ENCODE measurements at regions not wholly inside any gene's neighbourhood (a gene's known extent, or its start where the extent isn't known, plus 50 kb on each side); places are given as distances from the start of the nearest gene placed in this dataset.

DNA sequence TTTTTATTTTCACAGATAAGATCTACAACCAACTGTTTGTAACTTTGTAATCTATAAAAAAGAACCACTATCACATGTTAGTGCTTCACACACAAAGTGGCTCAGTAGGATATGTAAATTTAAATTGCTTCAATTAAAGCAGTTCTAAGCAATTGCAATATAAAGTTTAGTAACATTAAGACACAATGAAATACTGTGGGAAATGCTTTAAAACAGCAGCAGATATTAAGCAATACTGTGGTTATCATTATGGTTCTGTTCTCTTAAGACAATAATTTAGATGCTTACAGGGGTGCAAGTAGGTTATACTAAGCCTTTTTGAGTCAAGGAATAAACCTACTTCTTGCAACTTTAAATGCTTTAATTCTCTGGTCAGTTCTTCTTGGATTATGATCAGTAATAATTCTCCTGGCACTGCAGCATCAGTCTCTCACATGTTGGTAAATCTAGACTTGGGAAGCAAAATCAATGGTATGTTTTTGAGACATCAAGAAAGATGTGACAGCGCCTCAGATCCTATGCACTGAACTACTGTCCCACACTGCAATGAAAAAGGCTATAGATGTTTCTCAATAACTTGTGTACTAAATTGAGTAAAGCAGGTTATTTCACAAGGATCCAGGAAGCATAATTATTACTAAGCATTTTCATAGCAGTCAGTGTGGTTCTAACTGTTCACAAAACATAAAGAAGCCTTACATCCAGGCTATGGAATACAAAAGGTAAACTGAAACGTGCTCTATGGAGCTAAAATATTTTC lies 338.7 kb upstream of the PDE4D start:
- H4K20me1 ChIP-seq (ENCODE audit: insufficient read depth, low read length), result no peaks in the 10 kb centered on the region
- no peaks in the 10 kb centered on the region for H3K9me3 ChIP-seq (ENCODE audit: low read length)
- H3K4me2 ChIP-seq (ENCODE audit: low read depth, low read length), result no peak overlapping the region
- FAIRE-seq, result no peak
- CTCF ChIA-PET (ENCODE audit: low intra/inter-chr PET ratio, low total read pairs), result no interaction called here
- H3K9ac ChIP-seq (ENCODE audit: insufficient read depth, low read depth, low read length), result no peak overlapping the region
- WGBS (ENCODE audit: low lambda C conversion rate), result 68% methylated on average over 2 of the region's 2 CpGs
- no peak overlapping the region for H3K27ac ChIP-seq (ENCODE audit: extremely low read length, insufficient read depth, low read length)
- no TSS peak for BruUV-seq (replicated peaks)
- no peak overlapping the region for H2AFZ ChIP-seq (ENCODE audit: low read length)
- in situ Hi-C loops (cut with HindIII; ENCODE audit: extremely low pct_ligation_motif_present, low pct_unique_long_range_greater_than_20kb) (no loop called here), intact Hi-C loops (cut with micrococcal nuclease; ENCODE audit: unreplicated experiment) (no loop called here)
- no peak for DNase-seq (ENCODE audit: low spot score)
- H3K4me1 ChIP-seq (ENCODE audit: insufficient read depth, low read length), result peaks cover 5% of the 10 kb centered on the region; the same call in 1 of the 2 replicates
- H3K27me3 ChIP-seq (ENCODE audit: control insufficient read depth in 1 of 2, insufficient read depth in 2 of 2, low read length in 2 of 2), result no peaks in the 10 kb centered on the region
- TF ChIP-seq ZNF713 (CRISPR knock-in tag; IDR thresholded peaks at IDR 0.05) (no peak), ZNF274 (CRISPR knock-in tag; IDR thresholded peaks at IDR 0.05) (no peak)
- no peaks in the 10 kb centered on the region for H3K36me3 ChIP-seq (replicated peaks in 1 of 2; ENCODE audit: control insufficient read depth in 1 of 2, insufficient read depth in 2 of 2, low read length in 2 of 2)
- H3K79me2 ChIP-seq (ENCODE audit: insufficient read depth, low read length), result no peaks in the 10 kb centered on the region
- POLR2A ChIA-PET, result no interaction called here
- H3K4me3 ChIP-seq (replicated peaks in 1 of 3; ENCODE audit: insufficient read depth in 1 of 3, low read depth in 2 of 3, low read length in 3 of 3), result no peak overlapping the region
- ATAC-seq, result no peak

DNA sequence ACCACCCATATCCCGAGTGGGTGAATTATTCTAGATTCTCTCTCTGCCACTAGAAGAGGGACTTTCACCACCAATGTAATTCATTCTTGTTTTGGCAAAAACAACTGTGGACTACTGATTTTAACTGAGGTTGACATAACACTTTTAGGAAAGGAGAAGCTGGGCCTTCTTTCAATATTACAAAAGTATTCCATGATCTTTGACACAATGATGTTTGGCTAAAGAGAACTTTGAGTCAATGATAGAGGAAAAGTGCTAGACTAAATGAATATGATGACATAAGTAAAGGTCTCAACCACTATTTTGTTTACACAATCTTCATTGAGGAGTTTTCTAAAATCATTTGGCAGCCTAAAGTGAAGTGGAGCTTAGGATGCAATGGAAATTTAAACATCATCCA lies 336.9 kb upstream of the PDE4D start:
- BruUV-seq (replicated peaks), result no TSS peak
- CTCF ChIA-PET (ENCODE audit: low intra/inter-chr PET ratio, low total read pairs), result no interaction called here
- intact Hi-C loops (cut with micrococcal nuclease; ENCODE audit: unreplicated experiment), result no loop called here
- 53% methylated on average over 1 of the region's 1 CpG for WGBS (ENCODE audit: low lambda C conversion rate)
- H3K4me3 ChIP-seq (replicated peaks in 1 of 3; ENCODE audit: insufficient read depth in 1 of 3, low read depth in 2 of 3, low read length in 3 of 3), result no peak overlapping the region
- POLR2A ChIA-PET, result no interaction called here
- H3K27ac ChIP-seq (ENCODE audit: extremely low read length, insufficient read depth, low read length), result no peak overlapping the region
- no peak for ATAC-seq
- TF ChIP-seq MAFF (IDR thresholded peaks at IDR 0.05; ENCODE audit: low read depth, low read length) (no peak), SOX5 (CRISPR knock-in tag; IDR thresholded peaks at IDR 0.05; ENCODE audit: borderline replicate concordance) (no peak), ZNF510 (CRISPR knock-in tag; IDR thresholded peaks at IDR 0.05; ENCODE audit: low read depth) (no peak), HNRNPK (IDR thresholded peaks at IDR 0.05; ENCODE audit: low read depth, low read length, poor library complexity, severe bottlenecking) (no peak), CENPT (CRISPR knock-in tag; IDR thresholded peaks at IDR 0.05; ENCODE audit: low read depth) (no peak)
- TF ChIP-seq, protein P1, sequence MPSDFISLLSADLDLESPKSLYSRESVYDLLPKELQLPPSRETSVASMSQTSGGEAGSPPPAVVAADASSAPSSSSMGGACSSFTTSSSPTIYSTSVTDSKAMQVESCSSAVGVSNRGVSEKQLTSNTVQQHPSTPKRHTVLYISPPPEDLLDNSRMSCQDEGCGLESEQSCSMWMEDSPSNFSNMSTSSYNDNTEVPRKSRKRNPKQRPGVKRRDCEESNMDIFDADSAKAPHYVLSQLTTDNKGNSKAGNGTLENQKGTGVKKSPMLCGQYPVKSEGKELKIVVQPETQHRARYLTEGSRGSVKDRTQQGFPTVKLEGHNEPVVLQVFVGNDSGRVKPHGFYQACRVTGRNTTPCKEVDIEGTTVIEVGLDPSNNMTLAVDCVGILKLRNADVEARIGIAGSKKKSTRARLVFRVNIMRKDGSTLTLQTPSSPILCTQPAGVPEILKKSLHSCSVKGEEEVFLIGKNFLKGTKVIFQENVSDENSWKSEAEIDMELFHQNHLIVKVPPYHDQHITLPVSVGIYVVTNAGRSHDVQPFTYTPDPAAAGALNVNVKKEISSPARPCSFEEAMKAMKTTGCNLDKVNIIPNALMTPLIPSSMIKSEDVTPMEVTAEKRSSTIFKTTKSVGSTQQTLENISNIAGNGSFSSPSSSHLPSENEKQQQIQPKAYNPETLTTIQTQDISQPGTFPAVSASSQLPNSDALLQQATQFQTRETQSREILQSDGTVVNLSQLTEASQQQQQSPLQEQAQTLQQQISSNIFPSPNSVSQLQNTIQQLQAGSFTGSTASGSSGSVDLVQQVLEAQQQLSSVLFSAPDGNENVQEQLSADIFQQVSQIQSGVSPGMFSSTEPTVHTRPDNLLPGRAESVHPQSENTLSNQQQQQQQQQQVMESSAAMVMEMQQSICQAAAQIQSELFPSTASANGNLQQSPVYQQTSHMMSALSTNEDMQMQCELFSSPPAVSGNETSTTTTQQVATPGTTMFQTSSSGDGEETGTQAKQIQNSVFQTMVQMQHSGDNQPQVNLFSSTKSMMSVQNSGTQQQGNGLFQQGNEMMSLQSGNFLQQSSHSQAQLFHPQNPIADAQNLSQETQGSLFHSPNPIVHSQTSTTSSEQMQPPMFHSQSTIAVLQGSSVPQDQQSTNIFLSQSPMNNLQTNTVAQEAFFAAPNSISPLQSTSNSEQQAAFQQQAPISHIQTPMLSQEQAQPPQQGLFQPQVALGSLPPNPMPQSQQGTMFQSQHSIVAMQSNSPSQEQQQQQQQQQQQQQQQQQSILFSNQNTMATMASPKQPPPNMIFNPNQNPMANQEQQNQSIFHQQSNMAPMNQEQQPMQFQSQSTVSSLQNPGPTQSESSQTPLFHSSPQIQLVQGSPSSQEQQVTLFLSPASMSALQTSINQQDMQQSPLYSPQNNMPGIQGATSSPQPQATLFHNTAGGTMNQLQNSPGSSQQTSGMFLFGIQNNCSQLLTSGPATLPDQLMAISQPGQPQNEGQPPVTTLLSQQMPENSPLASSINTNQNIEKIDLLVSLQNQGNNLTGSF (CRISPR knock-in tag; IDR thresholded peaks at IDR 0.05), result no peak
- TF ChIP-seq, protein P2, sequence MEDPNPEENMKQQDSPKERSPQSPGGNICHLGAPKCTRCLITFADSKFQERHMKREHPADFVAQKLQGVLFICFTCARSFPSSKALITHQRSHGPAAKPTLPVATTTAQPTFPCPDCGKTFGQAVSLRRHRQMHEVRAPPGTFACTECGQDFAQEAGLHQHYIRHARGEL (CRISPR knock-in tag; IDR thresholded peaks at IDR 0.05), result no peak
- in situ Hi-C loops (cut with HindIII; ENCODE audit: extremely low pct_ligation_motif_present, low pct_unique_long_range_greater_than_20kb), result no loop called here
- H3K36me3 ChIP-seq (replicated peaks in 1 of 2; ENCODE audit: control insufficient read depth in 1 of 2, insufficient read depth in 2 of 2, low read length in 2 of 2), result no peaks in the 10 kb centered on the region
- no peaks in the 10 kb centered on the region for H3K79me2 ChIP-seq (ENCODE audit: insufficient read depth, low read length)
- H3K4me1 ChIP-seq (ENCODE audit: insufficient read depth, low read length), result peaks cover 5% of the 10 kb centered on the region; the same call in 1 of the 2 replicates
- no peak overlapping the region for H2AFZ ChIP-seq (ENCODE audit: low read length)
- FAIRE-seq, result no peak
- no peak overlapping the region for H3K9ac ChIP-seq (ENCODE audit: insufficient read depth, low read depth, low read length)
- no peaks in the 10 kb centered on the region for H3K27me3 ChIP-seq (ENCODE audit: control insufficient read depth in 1 of 2, insufficient read depth in 2 of 2, low read length in 2 of 2)
- no peak overlapping the region for H3K4me2 ChIP-seq (ENCODE audit: low read depth, low read length)
- no peaks in the 10 kb centered on the region for H4K20me1 ChIP-seq (ENCODE audit: insufficient read depth, low read length)
- no peaks in the 10 kb centered on the region for H3K9me3 ChIP-seq (ENCODE audit: low read length)
- DNase-seq (ENCODE audit: low spot score), result no peak
